ENCODE measurements at regions not wholly inside any gene's neighbourhood (a gene's known extent, or its start where the extent isn't known, plus 50 kb on each side); places are given as distances from the start of the nearest gene placed in this dataset.
"Not testable (repeated sequence)": the region's sequence is repeated elsewhere in the genome, so short reads cannot be mapped to it uniquely, and the experiment has no call there.

DNA sequence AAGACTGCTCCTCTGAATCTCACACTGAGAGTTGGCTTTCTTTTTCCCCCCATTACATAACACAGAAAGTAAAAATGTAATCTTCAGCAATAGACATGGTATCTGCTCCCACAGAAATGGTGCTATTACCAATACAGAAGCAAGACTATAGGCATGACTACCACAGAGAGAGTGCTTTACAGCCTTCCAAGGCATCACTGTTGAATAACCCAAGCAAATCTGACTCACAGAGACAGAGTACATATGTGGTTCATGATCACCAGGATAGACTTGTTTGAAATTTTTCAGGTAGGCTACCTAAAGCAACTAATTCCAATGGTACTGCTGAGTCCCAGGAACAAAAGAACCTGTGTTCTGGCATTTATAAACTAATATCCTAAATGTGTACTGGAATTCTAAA is 1373.4 kb upstream of the C9orf72 start:
- DNase-seq = no peak

DNA sequence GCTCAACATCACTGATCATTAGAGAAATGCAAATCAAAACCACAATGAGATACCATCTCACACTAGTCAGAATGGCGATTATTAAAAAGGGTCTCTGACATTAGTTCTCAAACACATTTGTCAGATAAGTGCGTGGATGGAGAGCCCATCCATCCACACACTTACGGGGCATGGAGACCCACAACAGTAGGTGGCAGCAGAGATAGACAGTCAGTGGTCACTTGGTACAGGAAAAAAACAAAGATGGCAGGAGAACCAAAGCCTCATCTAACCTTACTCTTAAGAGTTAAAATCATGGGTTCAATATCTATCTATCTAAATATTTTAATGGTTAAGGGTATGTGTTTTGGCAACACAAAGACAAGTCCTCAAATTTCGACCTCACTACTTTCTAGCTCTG is 1378.7 kb upstream of the C9orf72 start:
- DNase-seq = no peak

DNA sequence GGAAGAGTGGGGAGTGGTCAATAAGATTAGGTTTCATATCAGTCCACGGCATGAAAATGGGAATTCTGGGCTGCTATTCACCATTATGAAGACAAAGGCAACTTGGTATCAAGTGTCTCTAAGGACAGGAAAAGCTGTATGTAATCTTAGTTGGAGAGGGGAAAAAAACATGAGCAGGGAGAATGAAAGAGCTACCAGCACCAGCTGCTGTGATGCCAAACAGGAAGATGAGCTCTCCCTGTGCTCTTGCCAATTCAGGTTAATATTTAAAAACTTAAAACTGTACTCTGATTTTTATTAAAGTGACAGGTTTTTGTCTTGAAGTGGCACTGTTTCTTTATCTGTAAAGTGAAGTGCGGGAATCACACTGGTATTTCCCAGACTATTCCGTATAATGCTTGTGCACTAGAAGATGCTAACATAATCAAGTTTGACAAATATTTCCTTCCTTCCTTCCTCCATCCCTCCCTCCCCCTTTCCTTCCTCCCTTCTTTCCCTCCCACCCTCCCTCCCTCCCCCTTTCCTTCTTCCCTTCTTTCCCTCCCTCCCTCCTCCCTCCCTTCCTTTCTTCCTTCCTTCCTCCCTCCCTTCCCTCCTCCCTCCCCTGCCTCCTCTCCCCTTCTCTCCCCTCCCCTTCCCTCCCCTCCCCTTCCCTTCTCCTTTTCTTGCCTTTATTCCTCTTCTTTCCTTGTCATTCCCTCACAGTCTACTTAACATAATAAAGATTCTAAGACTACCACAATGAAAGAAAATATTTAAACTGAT is 1383.0 kb upstream of the C9orf72 start:
- DNase-seq = no peak

DNA sequence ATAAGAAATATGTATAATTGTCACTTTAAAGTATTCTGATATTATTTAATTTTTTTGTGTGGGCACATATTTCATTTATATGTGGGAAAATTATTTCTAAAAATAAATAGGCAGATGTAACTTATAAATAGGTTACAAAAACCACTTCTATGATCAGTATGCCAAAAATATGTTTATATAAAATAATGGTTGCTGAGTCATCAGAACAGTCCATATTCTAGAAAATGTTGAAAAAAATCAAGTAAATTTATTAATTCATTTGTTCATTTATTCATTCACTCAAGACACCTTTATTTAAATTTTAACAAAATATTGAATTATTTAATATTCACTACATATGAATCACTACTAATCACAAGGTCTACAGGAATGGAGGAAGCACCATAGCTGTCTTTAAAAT is 1387.3 kb upstream of the C9orf72 start:
- no peak for DNase-seq

DNA sequence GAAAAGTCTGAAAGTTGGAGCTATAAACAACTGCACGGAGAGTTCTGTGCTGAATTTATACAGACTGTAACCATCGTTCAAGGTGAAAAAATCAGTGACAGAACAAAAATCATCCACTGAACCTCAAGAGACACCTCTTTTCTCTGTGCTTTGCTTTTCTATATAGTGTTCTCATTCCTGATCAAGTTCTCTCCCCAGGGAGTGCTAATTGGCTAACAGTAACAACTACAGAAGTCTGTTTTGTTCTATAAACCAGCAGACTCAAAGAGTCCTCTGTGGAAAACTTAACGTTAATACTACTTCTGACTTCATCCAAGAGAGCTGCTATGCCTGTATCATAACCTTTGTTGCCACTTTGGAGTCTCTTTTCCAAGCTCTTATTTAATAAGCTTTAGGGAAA is 1388.3 kb upstream of the C9orf72 start:
- DNase-seq = no peak

DNA sequence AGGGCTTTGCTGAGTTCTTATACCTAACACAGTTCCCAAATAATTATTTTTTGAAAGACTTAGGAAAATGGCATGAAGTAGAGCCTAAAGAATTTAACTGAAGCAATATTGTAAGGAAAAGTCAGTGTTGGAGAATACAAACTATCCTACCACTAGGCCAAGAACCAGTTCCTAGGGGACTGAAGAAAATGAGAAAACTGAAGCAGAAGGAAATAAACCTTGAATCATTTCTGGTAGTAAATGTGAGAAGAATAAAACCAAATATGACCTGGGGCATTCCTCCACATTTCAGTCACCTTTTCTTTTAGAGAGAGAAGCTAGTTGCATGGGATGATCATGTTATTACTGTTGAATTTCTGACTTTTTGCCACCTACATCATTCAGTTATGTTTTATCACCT is 1393.9 kb upstream of the C9orf72 start:
- no peak for DNase-seq

DNA sequence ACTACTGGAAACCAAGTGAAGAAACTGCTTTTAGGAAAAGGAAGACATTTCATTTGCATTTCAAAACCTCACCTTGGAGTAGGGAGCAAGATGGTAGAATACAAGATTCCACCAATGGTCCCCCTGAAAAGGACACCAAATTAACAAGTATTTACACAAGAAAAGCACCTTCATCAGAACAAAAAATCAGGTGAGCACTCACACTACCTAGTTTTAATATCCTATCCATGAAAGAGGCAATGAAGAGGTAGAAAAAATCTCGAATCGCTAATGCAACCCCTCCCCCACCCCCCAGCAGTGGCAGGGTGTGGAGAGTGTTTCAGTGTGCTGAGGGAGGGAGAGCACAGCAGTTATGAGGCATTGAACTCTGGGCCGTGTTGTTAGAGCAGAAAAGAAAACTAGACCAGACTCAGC is 1397.0 kb upstream of the C9orf72 start:
- DNase-seq = no peak

DNA sequence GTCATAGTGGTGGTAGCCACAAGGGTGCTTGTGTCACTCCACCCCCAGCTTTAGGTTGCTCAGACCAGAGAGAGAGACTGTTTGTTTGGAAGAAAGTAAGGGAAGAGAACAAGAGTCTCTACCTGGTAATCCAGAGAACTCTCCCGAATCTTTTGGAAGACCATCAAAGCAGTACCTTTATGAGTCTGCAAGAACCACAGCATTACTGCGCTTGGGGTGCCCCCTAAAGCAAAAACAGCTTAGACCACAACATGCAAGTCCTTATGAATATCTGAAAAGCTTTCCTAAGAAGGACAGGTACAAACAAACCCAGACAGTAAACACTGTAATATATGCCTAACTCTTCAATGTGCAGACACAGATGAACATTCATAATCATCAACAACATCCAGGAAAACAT is 1398.6 kb upstream of the C9orf72 start:
- no peak for DNase-seq

DNA sequence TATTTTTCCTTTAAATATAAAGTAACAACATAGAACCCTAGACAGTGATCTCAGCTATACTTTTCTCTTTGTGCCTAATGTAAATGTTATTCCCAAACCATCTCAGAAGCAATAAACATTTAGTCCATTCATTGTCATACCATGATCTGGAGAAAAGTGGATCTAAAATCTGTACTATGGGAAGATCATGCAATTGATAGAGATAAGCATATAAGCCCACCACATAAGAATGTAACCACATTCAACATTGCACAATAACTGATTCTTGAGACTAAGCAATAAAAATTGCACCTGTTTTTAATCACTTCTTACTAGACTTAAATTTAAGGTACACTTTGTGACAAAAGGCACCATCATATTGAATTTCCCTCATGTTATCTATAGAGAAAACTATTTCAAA is 1403.0 kb upstream of the C9orf72 start:
- no peak for DNase-seq

DNA sequence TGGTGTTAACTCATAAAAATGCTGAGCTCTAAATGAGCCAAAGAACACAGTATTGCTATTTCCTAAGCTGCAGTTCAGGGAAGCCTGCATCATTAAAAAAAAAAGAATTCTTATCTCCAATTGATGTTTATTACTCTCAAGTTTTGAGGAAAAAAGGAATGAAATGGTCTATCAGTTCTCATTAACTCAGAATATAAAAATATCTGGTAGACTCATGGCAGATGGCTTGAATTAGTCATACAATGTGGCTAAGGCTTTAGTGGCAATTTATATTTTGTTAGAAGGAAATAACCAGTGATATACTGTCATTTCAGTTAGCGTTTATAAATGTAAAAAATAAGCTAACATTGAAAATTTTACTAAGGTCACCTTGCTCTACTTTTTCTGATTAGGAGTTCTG is 1403.4 kb upstream of the C9orf72 start:
- no peak for DNase-seq

DNA sequence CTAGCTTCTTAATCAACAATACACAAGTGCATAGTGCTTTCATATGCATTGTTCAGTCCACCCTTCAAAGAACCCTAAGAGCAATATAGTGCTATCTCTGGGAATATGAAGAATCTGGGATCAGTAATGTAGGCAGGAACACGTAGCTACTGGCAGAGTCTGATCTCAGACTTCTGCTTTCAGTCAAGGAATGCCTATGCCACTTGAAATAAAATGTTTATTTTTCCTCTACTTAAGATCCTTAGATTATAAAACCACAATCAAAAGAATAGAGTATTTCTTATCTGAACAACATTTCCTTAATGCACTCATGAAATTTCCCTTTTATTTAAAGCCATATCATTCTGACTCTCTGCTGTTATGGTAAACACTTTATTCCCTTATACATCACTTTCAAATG is 1407.8 kb upstream of the C9orf72 start:
- no peak for DNase-seq

DNA sequence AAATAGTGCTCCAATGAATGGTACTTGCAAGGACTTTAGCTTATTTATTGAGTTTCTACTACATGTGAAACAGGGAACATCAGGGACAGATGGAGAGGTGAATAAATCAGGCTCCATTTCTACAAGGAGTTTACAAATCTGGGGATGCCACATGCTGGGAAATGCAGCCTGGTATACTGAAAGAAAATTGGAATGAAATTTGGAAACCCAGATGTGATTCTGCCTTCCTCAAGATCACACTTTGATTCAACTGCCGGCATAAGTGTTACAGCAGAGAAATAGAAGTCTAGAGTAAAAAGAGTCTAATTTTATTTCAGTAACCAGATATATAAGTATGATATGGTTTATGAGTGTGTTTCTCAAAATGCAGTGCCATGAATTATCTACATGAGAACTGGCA is 1408.4 kb upstream of the C9orf72 start:
- DNase-seq = no peak

DNA sequence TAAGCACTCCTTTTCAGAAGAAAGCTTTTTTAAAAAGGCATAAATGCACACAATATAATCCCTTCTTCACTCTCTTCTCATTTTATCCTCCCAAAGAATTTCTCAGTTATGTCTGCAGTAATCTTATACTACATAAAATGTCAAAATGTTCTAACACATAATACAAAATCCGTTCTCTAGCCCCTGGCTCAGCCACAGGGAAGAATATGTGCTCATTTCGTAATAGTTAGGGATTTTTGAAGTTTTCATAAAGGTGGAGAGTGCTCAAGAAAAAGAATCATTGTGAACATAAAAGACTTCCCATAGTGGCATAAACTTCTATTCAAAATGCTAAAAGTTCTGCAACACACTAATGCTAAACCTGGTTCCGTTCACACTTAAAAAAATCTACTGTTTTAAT is 1410.7 kb upstream of the C9orf72 start:
- DNase-seq = no peak

DNA sequence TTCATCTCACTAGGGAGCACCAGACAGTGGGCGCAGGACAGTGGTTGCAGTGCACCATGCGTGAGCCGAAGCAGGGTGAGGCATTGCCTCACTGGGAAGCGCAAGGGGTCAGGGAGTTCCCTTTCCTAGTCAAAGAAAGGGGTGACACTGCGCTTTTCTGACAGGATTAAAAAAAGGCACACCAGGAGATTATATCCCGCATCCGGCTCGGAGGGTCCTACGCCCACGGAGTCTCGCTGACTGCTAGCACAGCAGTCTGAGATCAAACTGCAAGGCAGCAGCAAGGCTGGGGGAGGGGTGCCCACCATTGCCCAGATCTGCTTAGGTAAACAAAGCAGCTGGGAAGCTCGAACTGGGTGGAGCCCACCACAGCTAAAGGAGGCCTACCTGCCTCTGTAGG is 1416.7 kb upstream of the C9orf72 start:
- DNase-seq = not testable (repeated sequence)

DNA sequence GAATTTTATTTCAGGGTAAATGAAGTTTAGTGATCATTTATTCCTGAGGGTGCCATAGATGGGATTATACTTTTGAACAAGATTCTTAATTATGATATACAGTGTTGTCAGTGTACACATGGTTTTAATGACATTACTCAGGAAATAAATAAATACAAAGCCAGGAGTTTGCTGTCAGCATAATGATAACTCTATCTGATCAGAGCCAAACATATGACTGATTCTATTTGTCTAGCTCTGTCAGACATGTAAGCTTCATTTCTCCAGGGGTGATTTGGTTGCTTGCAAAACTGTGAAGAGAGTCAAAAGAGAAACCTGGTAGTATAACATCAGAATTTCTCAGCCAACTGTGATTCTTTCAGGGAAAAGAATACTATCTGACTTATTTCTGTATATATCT is 1425.8 kb upstream of the C9orf72 start:
- DNase-seq = no peak

DNA sequence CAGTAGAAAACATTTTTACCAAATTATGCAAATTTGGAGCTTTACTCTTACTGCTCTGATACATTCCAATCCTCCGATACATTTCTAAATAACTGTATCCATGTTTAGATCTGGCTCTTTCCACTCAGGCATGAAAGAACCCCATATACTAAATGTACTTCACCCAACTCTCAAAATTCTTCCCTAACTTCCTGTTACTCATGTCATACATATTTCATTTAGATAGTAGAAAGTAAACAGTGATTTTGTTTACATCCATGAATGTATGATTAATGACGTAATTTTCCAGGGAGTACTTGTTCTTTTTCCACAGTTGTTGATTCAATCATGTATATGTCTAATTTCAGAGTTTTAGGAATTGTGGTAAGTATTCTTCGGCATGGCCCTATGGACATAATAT is 1426.5 kb upstream of the C9orf72 start:
- DNase-seq = no peak

DNA sequence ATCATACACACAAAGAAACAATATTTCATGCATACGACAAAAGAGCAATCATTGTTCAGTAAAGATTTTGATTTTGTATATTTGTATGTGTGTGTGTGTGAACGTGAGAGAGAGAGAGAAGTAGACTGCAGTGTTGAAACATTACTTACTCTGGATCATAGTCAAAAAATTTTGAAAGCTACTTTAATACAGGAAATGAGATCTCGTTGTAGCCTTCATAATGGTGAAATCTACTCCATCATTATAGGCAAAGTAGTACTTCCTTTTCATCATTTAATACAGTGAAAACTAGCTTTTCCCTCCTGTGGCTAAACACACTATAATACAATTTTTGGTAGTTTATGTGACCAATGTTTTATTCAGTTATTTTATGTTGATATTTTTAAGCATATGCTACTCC is 1427.7 kb upstream of the C9orf72 start:
- no peak for DNase-seq

DNA sequence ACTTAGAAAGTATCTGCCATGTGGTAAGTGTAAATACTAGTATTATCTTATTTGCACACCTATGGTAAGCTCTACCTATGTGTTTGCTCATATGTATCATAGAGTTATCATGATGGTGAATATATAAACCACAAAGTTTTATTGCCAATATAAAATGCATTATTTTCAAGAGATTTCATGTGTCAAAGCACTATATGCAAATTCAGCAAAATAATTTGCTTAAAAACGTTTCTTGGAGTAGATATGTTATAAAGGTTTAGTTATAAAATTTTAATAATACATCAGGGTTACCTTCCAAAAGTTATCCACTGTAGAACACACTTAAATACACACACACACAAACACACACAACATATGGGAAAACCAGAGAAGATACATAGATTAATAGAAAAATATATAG is 1431.7 kb upstream of the C9orf72 start:
- no peak for DNase-seq

DNA sequence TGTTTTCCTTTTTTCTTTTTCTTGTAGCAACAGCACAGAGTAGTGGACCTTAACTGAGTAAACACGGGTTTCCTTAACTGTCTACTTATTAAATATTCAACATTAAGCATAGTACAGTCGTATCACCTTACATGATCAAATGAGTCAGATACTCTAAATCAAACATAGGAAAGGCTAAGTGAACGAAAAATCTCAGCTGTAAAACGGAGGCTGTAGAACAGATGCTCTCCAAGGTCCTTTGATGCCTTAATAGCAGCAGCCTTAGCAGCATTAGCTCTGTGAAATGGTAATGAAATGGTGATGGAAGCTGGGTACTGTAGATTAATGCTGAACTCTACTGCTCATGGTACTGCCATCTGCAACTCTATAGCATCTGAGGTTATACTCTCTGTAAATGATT is 1433.3 kb upstream of the C9orf72 start:
- DNase-seq = no peak

DNA sequence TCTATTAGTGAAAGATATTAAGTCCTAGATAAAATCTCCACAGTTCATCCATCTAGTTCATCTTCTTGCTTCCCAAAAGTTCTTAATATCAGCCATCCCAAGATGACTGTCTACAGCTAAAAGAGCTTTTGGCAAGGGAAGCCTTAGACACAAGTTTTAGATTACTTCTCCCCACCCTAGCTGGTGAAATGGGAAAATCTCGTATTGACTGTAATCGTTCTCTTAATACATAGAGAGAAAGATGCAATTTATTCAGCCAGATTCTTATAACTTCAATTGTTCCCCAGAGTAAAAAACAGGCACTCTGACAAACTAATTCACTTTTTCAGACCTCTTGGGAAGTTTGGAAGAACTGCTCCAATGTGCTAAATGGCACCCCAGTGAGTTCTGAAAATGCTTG is 1439.6 kb upstream of the C9orf72 start:
- no peak for DNase-seq

DNA sequence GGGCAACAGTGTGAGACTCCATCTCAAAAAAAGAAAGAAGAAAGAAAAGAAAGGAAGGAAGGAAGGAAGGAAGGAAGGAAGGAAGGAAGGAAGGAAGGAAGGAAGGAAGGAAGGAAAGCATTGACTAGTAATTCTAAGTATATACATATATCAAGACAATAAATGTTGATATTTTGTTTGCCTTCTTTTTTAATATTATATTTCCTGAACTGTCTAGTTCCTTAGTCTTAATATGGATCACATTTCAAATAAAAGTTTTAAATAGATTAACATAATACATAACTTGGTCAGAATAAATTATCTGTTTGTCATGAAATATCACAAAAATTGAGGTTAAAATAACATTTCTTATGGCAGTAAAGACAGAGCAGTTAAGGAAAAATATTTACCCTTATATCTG is 1448.4 kb upstream of the C9orf72 start:
- DNase-seq = no peak

DNA sequence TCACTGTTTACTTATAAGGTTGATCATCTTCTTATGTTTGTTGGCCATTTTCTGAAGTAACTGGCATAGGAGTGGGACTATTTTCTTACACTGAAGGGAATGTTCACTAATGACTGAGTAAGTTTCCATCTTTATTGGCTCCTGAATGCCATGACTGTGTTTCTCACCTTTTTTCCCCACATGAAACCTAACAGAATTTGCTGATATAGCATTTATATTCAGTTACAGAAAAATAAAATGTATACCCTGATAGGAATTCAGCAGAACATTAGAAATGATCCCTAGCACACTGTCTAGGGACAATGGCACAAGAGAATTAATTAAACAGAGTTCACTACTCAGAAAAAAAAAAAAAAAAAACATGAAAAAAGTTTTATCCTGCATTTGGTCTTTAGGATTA is 1465.1 kb upstream of the C9orf72 start:
- DNase-seq = no peak

DNA sequence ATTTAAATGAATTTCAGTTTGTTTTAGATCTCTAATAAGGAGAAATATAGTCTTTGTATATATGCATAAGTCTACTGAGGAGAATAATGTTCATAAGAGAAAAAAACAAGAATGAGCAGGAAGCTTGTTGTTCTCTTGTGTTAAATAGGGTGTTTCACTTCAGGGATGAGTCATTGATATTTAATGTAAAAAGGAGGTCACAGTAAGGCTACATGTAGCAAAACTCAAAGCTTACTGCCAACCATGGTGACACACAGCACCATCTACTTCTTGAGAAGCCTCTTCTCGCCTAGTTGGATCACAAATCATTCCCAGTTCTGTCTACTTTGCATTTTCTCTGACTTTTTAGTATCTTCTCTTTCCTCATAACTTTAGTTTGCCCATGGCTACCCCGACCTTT is 1466.0 kb upstream of the C9orf72 start:
- no peak for DNase-seq

DNA sequence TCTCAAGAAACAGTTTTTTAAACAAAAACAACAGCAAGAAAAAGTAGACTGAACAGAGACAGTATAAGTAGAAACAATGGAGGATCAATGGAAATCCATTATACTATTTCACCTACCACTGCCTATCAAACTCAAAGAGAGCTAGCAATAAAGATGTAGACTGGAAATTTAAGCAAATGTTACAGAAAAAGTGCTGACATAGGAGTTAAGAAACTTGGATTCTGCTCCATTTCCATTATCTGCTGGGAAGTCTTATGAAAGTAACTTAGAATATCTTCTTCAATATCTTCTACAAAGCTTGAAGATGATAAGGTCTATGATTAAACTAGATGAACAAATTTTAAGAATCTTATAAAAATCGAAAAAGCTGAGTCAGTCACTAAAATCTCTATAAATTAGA is 1469.8 kb upstream of the C9orf72 start:
- DNase-seq = no peak

DNA sequence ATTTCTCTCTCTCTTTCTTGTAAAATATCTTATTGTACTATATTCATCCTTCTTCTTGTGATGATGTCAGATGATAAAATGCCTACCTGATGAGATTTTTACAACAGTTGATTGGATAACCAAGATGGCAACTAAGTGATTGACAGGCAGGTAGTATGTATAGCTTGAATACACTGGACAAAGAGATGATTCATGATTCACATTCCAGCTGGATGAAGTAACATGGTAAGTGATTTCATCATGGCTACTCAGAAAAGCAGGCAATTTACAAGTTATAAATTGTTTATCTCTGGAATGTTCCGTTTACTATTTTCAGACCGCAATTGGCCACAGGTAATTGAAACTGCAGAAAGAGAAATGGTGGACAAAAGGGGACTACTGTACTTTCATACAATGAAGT is 1471.7 kb upstream of the C9orf72 start:
- DNase-seq = no peak

DNA sequence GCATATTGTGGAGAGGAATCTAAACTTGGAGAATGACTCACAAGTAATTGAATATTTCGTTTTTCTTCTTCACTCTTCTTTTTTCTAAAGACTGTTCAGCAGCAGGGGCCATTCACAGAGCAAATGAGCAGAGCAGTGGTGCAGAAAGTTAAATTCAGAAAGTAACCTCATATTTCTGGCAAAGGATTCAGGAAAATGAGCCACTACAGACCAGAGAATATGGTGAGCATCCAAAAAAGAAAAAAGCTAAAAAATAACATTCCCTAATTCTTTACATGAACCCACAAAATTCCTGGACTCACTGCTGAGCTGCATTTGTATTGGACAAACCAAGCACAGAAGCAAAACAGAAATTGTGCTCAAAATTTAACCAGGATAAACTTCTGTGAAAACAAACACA is 1486.8 kb upstream of the C9orf72 start:
- DNase-seq = no peak

All from DMS79 (cell line).